ENCODE measurements at regions not wholly inside any gene's neighbourhood (a gene's known extent, or its start where the extent isn't known, plus 50 kb on each side); places are given as distances from the start of the nearest gene placed in this dataset.

DNA sequence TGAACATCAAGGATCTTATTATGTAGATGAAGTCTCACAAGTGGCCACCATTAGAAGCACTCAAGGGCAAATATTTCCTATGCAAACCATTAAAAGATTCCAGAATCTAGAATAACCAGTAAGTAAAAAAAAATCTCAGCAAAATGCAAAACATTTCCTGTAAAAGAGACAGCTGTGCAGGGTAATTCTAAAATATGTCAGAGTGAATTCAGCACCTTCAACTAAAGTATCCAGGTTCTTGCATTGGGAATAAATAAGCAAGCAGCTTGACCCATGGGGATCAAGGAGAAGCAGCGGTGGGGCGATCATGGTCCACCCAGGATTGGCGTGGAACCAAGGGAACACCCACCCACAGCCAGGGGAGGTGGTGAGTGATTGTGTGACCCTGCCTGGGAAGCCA, 2188.9 kb downstream of the PCDH7 start:
- TF ChIP-seq CSDC2 (CRISPR knock-in tag; IDR thresholded peaks at IDR 0.05): no peak
- no peak for TF ChIP-seq GLIS3 (CRISPR knock-in tag; IDR thresholded peaks at IDR 0.05)
- TF ChIP-seq ZFP3 (CRISPR knock-in tag; IDR thresholded peaks at IDR 0.05): no peak
- no peak for TF ChIP-seq PATZ1 (CRISPR knock-in tag; IDR thresholded peaks at IDR 0.05; ENCODE audit: borderline replicate concordance)
- no peak for TF ChIP-seq ZNF70 (CRISPR knock-in tag; IDR thresholded peaks at IDR 0.05)
- TF ChIP-seq CREB5 (CRISPR knock-in tag; IDR thresholded peaks at IDR 0.05; ENCODE audit: low read depth): no peak
- TF ChIP-seq TSHZ2 (CRISPR knock-in tag; IDR thresholded peaks at IDR 0.05): no peak

All from SK-N-SH treated with all-trans-retinoic acid at 6 μM for 48 hours (cell line).